ENCODE measurements at regions not wholly inside any gene's neighbourhood (a gene's known extent, or its start where the extent isn't known, plus 50 kb on each side); places are given as distances from the start of the nearest gene placed in this dataset.

- no peak for DNase-seq
These were observed 54.4 kb downstream of the ZNF503 start for GRCh38 chr10:75347186-75347585.

- DNase-seq: no peak
These were observed 55.8 kb downstream of the ZNF503 start for GRCh38 chr10:75345738-75346137.

GRCh38 chr10:75344170-75344569 is 57.4 kb downstream of the ZNF503 start:
- no peak for DNase-seq

GRCh38 chr10:75342397-75342796 is 59.2 kb downstream of the ZNF503 start:
- DNase-seq: no peak

GRCh38 chr10:75335983-75336382 is 65.6 kb downstream of the ZNF503 start:
- no peak for DNase-seq

- DNase-seq: no peak
These were observed 66.4 kb downstream of the ZNF503 start for GRCh38 chr10:75335191-75335590.

GRCh38 chr10:75334720-75335119 is 66.8 kb downstream of the ZNF503 start:
- DNase-seq: no peak

- no peak for DNase-seq
These were observed 69.5 kb downstream of the ZNF503 start for GRCh38 chr10:75332081-75332480.

- no peak for DNase-seq
These were observed 70.5 kb downstream of the ZNF503 start for GRCh38 chr10:75331081-75331480.

GRCh38 chr10:75329190-75329745 is 72.3 kb downstream of the ZNF503 start:
- no peak for DNase-seq

- no peak for DNase-seq
These were observed 75.3 kb downstream of the ZNF503 start for GRCh38 chr10:75326306-75326705.

GRCh38 chr10:75319274-75319673 is 82.3 kb downstream of the ZNF503 start:
- no peak for DNase-seq

- DNase-seq: no peak
These were observed 78.8 kb upstream of the COMTD1 start for GRCh38 chr10:75314570-75314969.

GRCh38 chr10:75312440-75312839 is 76.7 kb upstream of the COMTD1 start:
- no peak for DNase-seq

- DNase-seq: no peak
These were observed 69.9 kb upstream of the COMTD1 start for GRCh38 chr10:75305675-75306074.

GRCh38 chr10:75304741-75305390 is 69.1 kb upstream of the COMTD1 start:
- no peak for DNase-seq

- no peak for DNase-seq
These were observed 68.6 kb upstream of the COMTD1 start for GRCh38 chr10:75304313-75304712.

GRCh38 chr10:75303045-75303777 is 67.5 kb upstream of the COMTD1 start:
- DNase-seq: no peak

- no peak for DNase-seq
These were observed 66.3 kb upstream of the COMTD1 start for GRCh38 chr10:75302029-75302428.

GRCh38 chr10:75297021-75297599 is 61.4 kb upstream of the COMTD1 start:
- DNase-seq: no peak

GRCh38 chr10:75295868-75296441 is 60.2 kb upstream of the COMTD1 start:
- no peak for DNase-seq
